ENCODE measurements at regions not wholly inside any gene's neighbourhood (a gene's known extent, or its start where the extent isn't known, plus 50 kb on each side); places are given as distances from the start of the nearest gene placed in this dataset.
"Not testable (repeated sequence)": the region's sequence is repeated elsewhere in the genome, so short reads cannot be mapped to it uniquely, and the experiment has no call there.

- no peak for ATAC-seq (replicated peaks; ENCODE audit: extremely low read depth, poor library complexity, severe bottlenecking)
- DNase-seq (ENCODE audit: low spot score in 2 of 2): no peak
- Mint-ChIP-seq H3K4me3 (no peak overlapping the region), H3K27ac (ENCODE audit: low read depth) (no peak overlapping the region), H3K4me1 (no peaks in the 10 kb centered on the region), H3K9me3 (no peaks in the 10 kb centered on the region), H3K36me3 (ENCODE audit: insufficient read depth) (no peaks in the 10 kb centered on the region), H3K27me3 (peaks cover 9% of the 10 kb centered on the region)
Observed at GRCh38 chr14:76289276-76289675, 86.7 kb upstream of the ESRRB start.

- no peak overlapping the region for H3K4me3 Mint-ChIP-seq
- no peak overlapping the region for H3K27ac Mint-ChIP-seq (ENCODE audit: low read depth)
- H3K4me1 Mint-ChIP-seq: no peaks in the 10 kb centered on the region
- ATAC-seq (replicated peaks; ENCODE audit: extremely low read depth, poor library complexity, severe bottlenecking): no peak
- no peaks in the 10 kb centered on the region for H3K9me3 Mint-ChIP-seq
- peaks cover 12% of the 10 kb centered on the region for H3K27me3 Mint-ChIP-seq
- no peaks in the 10 kb centered on the region for H3K36me3 Mint-ChIP-seq (ENCODE audit: insufficient read depth)
- no peak for DNase-seq (ENCODE audit: low spot score in 2 of 2)
Observed at GRCh38 chr14:76292561-76292960, 83.4 kb upstream of the ESRRB start.

GRCh38 chr14:76293221-76293620 lies 82.7 kb upstream of the ESRRB start:
- Mint-ChIP-seq H3K4me1 (no peaks in the 10 kb centered on the region), H3K36me3 (ENCODE audit: insufficient read depth) (no peaks in the 10 kb centered on the region), H3K27ac (ENCODE audit: low read depth) (no peak overlapping the region), H3K27me3 (peaks cover 17% of the 10 kb centered on the region), H3K9me3 (no peaks in the 10 kb centered on the region), H3K4me3 (no peak overlapping the region)
- DNase-seq (ENCODE audit: low spot score in 2 of 2): no peak
- ATAC-seq (replicated peaks; ENCODE audit: extremely low read depth, poor library complexity, severe bottlenecking): no peak

- Mint-ChIP-seq H3K9me3 (no peaks in the 10 kb centered on the region), H3K27ac (ENCODE audit: low read depth) (no peak overlapping the region), H3K4me3 (no peak overlapping the region), H3K27me3 (peaks cover 24% of the 10 kb centered on the region), H3K36me3 (ENCODE audit: insufficient read depth) (no peaks in the 10 kb centered on the region), H3K4me1 (no peaks in the 10 kb centered on the region)
- ATAC-seq (replicated peaks; ENCODE audit: extremely low read depth, poor library complexity, severe bottlenecking) (no peak), DNase-seq (ENCODE audit: low spot score in 2 of 2) (no peak)
Observed at GRCh38 chr14:76293923-76294322, 82.0 kb upstream of the ESRRB start.

- no peak overlapping the region for H3K4me3 Mint-ChIP-seq
- no peaks in the 10 kb centered on the region for H3K4me1 Mint-ChIP-seq
- no peak overlapping the region for H3K27ac Mint-ChIP-seq (ENCODE audit: low read depth)
- no peak for DNase-seq (ENCODE audit: low spot score in 2 of 2)
- H3K36me3 Mint-ChIP-seq (ENCODE audit: insufficient read depth): no peaks in the 10 kb centered on the region
- H3K27me3 Mint-ChIP-seq: peaks cover 26% of the 10 kb centered on the region
- no peak for ATAC-seq (replicated peaks; ENCODE audit: extremely low read depth, poor library complexity, severe bottlenecking)
- H3K9me3 Mint-ChIP-seq: no peaks in the 10 kb centered on the region
Observed at GRCh38 chr14:76294876-76295275, 81.1 kb upstream of the ESRRB start.

GRCh38 chr14:76298896-76299295 lies 77.0 kb upstream of the ESRRB start:
- DNase-seq (ENCODE audit: low spot score in 2 of 2) (no peak), ATAC-seq (replicated peaks; ENCODE audit: extremely low read depth, poor library complexity, severe bottlenecking) (no peak)
- Mint-ChIP-seq H3K27me3 (peaks cover 23% of the 10 kb centered on the region), H3K9me3 (no peaks in the 10 kb centered on the region), H3K36me3 (ENCODE audit: insufficient read depth) (no peaks in the 10 kb centered on the region), H3K4me3 (no peak overlapping the region), H3K27ac (ENCODE audit: low read depth) (no peak overlapping the region), H3K4me1 (no peaks in the 10 kb centered on the region)

- not testable (repeated sequence) for H3K27ac Mint-ChIP-seq (ENCODE audit: low read depth); H3K4me1 Mint-ChIP-seq; H3K9me3 Mint-ChIP-seq; H3K36me3 Mint-ChIP-seq (ENCODE audit: insufficient read depth); ATAC-seq (replicated peaks; ENCODE audit: extremely low read depth, poor library complexity, severe bottlenecking); DNase-seq (ENCODE audit: low spot score in 2 of 2); H3K4me3 Mint-ChIP-seq
- peaks cover 39% of the 10 kb centered on the region for H3K27me3 Mint-ChIP-seq
Observed at GRCh38 chr14:76303188-76303587, 72.7 kb upstream of the ESRRB start.

GRCh38 chr14:76304536-76305267 lies 71.2 kb upstream of the ESRRB start:
- ATAC-seq (replicated peaks; ENCODE audit: extremely low read depth, poor library complexity, severe bottlenecking) (no peak), DNase-seq (ENCODE audit: low spot score in 2 of 2) (no peak)
- Mint-ChIP-seq H3K36me3 (ENCODE audit: insufficient read depth) (peaks cover under 1% of the 10 kb centered on the region), H3K4me3 (no peak overlapping the region), H3K27ac (ENCODE audit: low read depth) (no peak overlapping the region), H3K27me3 (peaks cover 43% of the 10 kb centered on the region), H3K4me1 (no peaks in the 10 kb centered on the region), H3K9me3 (no peaks in the 10 kb centered on the region)

- Mint-ChIP-seq H3K4me3 (no peak overlapping the region), H3K36me3 (ENCODE audit: insufficient read depth) (peaks cover 2% of the 10 kb centered on the region), H3K9me3 (no peaks in the 10 kb centered on the region), H3K27me3 (peaks cover 49% of the 10 kb centered on the region), H3K27ac (ENCODE audit: low read depth) (no peak overlapping the region), H3K4me1 (peaks cover under 1% of the 10 kb centered on the region)
- DNase-seq (ENCODE audit: low spot score in 2 of 2): no peak
- no peak for ATAC-seq (replicated peaks; ENCODE audit: extremely low read depth, poor library complexity, severe bottlenecking)
Observed at GRCh38 chr14:76305268-76305826, 70.6 kb upstream of the ESRRB start.

- Mint-ChIP-seq H3K27ac (ENCODE audit: low read depth) (no peak overlapping the region), H3K4me1 (peaks cover 8% of the 10 kb centered on the region), H3K4me3 (no peak overlapping the region), H3K27me3 (peaks cover 57% of the 10 kb centered on the region), H3K9me3 (no peaks in the 10 kb centered on the region), H3K36me3 (ENCODE audit: insufficient read depth) (peaks cover 3% of the 10 kb centered on the region)
- DNase-seq (ENCODE audit: low spot score in 2 of 2): no peak
- ATAC-seq (replicated peaks; ENCODE audit: extremely low read depth, poor library complexity, severe bottlenecking): no peak
Observed at GRCh38 chr14:76306131-76306530, 69.8 kb upstream of the ESRRB start.

- peaks cover 8% of the 10 kb centered on the region for H3K4me1 Mint-ChIP-seq
- no peak for DNase-seq (ENCODE audit: low spot score in 2 of 2)
- no peak overlapping the region for H3K27ac Mint-ChIP-seq (ENCODE audit: low read depth)
- peaks cover 3% of the 10 kb centered on the region for H3K36me3 Mint-ChIP-seq (ENCODE audit: insufficient read depth)
- no peaks in the 10 kb centered on the region for H3K9me3 Mint-ChIP-seq
- no peak overlapping the region for H3K4me3 Mint-ChIP-seq
- peaks cover 59% of the 10 kb centered on the region for H3K27me3 Mint-ChIP-seq
- no peak for ATAC-seq (replicated peaks; ENCODE audit: extremely low read depth, poor library complexity, severe bottlenecking)
Observed at GRCh38 chr14:76307786-76308780, 67.9 kb upstream of the ESRRB start.

- ATAC-seq (replicated peaks; ENCODE audit: extremely low read depth, poor library complexity, severe bottlenecking) (no peak), DNase-seq (ENCODE audit: low spot score in 2 of 2) (no peak)
- H3K4me1 Mint-ChIP-seq: peaks cover 8% of the 10 kb centered on the region
- peaks cover 50% of the 10 kb centered on the region for H3K27me3 Mint-ChIP-seq
- H3K27ac Mint-ChIP-seq (ENCODE audit: low read depth): no peak overlapping the region
- no peak overlapping the region for H3K4me3 Mint-ChIP-seq
- peaks cover 3% of the 10 kb centered on the region for H3K36me3 Mint-ChIP-seq (ENCODE audit: insufficient read depth)
- H3K9me3 Mint-ChIP-seq: no peaks in the 10 kb centered on the region
Observed at GRCh38 chr14:76309572-76310162, 66.3 kb upstream of the ESRRB start.
